Fibroblast of villous mesenchyme (primary cell): ENCODE measurements at regions not wholly inside any gene's neighbourhood (a gene's known extent, or its start where the extent isn't known, plus 50 kb on each side); places are given as distances from the start of the nearest gene placed in this dataset.
A peak's percentile ranks its signal among the peaks of the same experiment; 100 is the strongest.
"Not testable (repeated sequence)": the region's sequence is repeated elsewhere in the genome, so short reads cannot be mapped to it uniquely, and the experiment has no call there.

Experiments used
- DNase-seq: peaks from one replicate; pipeline ENCODE4 v3.0.0-alpha.2; 2010; ENCODE audit warnings: low read depth
- H3K4me3 ChIP-seq: 2 replicates; pipeline ENCODE4 v1.5.1; 2011; ENCODE audit warnings: low read depth, mild to moderate bottlenecking, low read length
- TF ChIP-seq, protein P1 (sequence below): IDR thresholded peaks from 2 replicates; pipeline ENCODE4 v1.5.1; 2012; ENCODE audit warnings: low read depth, mild to moderate bottlenecking, low read length; ENCODE audit not compliant: insufficient read depth

DNA sequence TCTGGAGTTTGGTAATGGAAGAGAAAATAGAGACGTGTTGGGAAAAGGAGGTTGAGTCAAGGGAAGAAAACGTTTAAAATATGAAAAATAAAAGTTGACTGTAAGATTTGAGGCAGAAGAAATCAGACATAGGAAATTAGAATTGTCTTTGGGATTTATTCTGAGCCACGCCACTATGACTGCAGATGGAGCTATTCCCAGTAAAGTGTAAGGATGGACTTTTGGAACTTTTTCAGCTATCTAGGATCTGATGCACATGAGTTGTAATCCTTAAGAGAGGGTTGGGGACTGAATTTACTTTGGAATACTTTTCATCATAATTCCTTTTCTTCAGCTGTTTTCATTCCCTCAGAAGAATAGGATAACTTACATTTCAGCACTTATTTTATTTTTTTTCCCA lies 336.7 kb downstream of the FAM170A start:
- TF ChIP-seq, protein P1, sequence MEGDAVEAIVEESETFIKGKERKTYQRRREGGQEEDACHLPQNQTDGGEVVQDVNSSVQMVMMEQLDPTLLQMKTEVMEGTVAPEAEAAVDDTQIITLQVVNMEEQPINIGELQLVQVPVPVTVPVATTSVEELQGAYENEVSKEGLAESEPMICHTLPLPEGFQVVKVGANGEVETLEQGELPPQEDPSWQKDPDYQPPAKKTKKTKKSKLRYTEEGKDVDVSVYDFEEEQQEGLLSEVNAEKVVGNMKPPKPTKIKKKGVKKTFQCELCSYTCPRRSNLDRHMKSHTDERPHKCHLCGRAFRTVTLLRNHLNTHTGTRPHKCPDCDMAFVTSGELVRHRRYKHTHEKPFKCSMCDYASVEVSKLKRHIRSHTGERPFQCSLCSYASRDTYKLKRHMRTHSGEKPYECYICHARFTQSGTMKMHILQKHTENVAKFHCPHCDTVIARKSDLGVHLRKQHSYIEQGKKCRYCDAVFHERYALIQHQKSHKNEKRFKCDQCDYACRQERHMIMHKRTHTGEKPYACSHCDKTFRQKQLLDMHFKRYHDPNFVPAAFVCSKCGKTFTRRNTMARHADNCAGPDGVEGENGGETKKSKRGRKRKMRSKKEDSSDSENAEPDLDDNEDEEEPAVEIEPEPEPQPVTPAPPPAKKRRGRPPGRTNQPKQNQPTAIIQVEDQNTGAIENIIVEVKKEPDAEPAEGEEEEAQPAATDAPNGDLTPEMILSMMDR, result peak; percentile 20
- H3K4me3 ChIP-seq, result no peak overlapping the region
- DNase-seq, result peak; percentile 19

DNA sequence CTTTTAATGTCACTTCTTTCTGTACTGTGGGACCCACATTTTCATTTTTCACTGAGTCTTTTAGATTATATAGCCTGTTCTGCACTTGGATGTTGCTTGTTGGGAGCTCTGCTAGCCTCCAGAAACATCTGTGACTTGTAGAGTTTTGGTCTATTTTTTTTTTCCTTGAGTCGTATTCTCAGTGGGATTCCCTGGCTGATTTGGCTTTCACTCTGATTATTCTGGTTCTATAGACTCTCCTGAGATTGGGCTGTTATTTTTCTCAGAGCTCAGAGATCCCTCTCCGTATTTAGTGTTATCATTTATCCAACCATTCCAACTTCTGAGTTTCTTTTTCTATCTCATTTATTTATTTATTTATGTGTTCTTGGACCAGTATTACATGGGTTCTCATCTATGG lies 339.3 kb downstream of the FAM170A start:
- no peak for DNase-seq
- H3K4me3 ChIP-seq, result no peak overlapping the region
- TF ChIP-seq, protein P1, result no peak

DNA sequence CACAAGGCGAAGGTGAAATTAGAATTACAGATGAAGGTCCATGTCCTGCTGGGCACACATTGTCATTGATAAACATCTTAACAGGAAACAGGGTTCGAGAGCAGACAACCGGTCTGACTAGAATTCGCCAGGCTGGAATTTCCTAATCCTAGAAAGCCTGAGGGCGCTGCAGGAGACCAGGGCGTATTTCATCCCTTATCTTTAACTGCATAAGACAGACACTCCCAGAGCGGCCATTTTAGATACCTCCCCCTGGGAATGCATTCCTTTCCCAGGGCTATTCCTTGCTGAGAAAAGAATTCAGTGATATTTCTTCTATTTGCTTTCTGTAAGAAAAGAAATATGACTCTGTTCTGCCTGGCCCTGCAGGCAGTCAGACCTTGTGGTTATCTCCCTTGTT lies 357.7 kb downstream of the FAM170A start:
- DNase-seq, H3K4me3 ChIP-seq: not testable (repeated sequence)

DNA sequence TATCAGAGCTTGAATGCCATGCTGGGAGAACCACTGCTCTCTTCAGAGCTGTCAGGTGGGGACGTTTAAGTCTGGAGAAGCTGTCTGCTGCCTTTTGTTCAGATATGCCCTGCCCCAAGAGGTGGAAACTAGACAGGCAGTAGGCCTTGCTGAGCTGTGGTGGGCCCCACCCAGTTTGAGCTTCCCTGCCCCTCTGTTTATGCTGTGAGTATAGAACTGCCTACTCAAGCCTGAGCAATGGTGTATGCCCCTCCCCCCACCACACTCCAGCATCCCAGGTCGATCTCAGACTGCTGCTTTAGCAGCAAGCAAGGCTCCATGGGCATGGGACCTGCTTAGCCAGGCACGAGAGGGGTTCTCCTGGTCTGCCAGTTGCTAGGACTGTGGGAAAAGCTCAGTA lies 362.3 kb downstream of the FAM170A start:
- no peak overlapping the region for H3K4me3 ChIP-seq
- TF ChIP-seq, protein P1, result no peak
- no peak for DNase-seq

DNA sequence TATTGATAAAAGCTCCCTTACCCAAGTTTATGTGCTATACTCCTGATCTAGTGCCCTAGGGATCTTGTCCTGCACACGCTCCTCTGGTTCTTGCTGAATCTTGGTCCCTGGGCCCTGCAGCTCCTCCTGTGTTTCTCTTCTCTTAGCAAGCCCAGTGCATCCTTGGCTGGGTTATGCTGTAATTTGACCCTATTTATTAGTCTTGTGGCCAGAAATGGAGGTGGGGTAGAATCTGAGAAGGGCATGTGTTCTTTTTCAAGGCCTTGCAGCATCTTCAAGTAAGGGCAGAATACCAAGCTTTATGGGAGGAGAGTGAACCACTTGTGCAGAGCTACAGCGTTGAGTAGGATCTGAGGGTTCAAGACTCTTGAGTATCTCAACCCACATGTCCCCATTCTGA lies 366.8 kb downstream of the FAM170A start:
- DNase-seq, result peak; percentile 58
- H3K4me3 ChIP-seq, result no peak overlapping the region
- TF ChIP-seq, protein P1, result no peak

DNA sequence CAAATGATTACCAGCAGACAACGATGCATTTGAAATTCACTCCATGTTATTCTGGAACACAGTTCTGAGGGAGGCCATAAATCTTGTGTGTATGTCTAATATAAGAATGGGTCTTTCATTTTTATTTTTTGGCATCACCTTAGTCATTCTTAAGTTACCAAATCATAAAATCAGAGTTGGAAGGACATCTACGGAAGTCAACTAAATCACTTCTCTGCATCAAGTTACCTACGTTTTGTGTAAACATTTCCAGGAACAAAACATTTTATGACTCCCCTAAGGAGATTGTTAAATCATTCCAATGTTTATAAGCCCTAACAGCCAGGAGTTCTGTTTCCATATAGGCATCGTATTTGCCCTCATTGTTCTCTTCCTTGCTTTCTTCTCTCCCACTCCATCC lies 378.2 kb downstream of the FAM170A start:
- DNase-seq, result no peak
- no peak overlapping the region for H3K4me3 ChIP-seq
- TF ChIP-seq, protein P1, result no peak

DNA sequence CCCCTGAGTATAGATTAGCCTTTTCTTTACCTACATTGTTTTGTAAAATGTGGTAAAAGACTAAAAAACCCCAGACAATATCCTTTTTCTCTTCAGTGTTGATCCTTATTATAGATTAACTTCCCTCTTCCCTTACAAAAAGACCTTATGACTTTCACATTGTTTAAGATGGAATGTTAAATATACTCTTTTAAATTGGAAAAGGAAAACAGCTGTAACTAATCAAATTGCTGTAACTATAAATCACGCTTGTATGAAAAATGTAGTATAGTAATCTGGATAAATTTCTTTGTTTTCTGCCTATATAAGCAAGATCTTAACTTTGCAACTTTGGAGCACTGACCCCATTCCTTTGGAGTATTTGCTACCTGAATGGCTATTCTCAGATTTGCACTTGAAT lies 383.1 kb downstream of the FAM170A start:
- TF ChIP-seq, protein P1, result no peak
- DNase-seq, result no peak
- H3K4me3 ChIP-seq, result no peak overlapping the region
